ENCODE measurements at regions not wholly inside any gene's neighbourhood (a gene's known extent, or its start where the extent isn't known, plus 50 kb on each side); places are given as distances from the start of the nearest gene placed in this dataset.

DNA sequence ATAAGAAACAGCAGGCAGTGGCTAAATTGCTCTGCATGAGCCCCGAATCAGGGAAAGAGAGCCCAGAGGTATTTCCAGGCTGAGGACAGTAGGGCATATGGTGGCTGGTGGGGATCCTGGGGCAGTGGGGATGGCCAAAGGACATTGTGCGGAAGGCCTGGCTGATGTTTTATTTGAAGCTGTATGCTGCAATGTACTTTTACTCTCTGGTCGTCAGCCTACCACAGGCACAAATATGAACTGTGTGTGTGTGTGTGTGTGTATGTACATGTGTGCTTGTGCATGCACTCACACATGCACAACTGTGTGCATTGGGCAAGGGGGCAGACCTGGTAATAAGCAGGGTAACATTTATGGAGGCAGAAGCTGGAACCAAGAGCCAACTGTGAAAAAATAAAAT lies 74.7 kb upstream of the GZMB start:
- CTCF ChIA-PET, result no interaction called here
- Histone ChIP-seq H4K5ac (ENCODE audit: low read depth, low read length) (no peak overlapping the region), H3K27ac (ENCODE audit: insufficient read depth, low read length) (no peak overlapping the region), H3K4me3 (ENCODE audit: insufficient read depth, low read depth, low read length) (no peak overlapping the region), H2BK5ac (ENCODE audit: low read depth, low read length, poor library complexity, severe bottlenecking) (no peak overlapping the region), H3K36me3 (ENCODE audit: control insufficient read depth, insufficient read depth, low read length) (no peaks in the 10 kb centered on the region), H3K23ac (ENCODE audit: low read depth, low read length) (no peak overlapping the region), H2BK120ac (ENCODE audit: low read depth, low read length) (no peak overlapping the region), H3K79me1 (ENCODE audit: low read depth in 1 of 2, low read length in 2 of 2) (no peaks in the 10 kb centered on the region), H3K4me2 (ENCODE audit: low read depth, low read length) (no peak overlapping the region), H4K91ac (ENCODE audit: insufficient read depth, low read depth, low read length) (no peak overlapping the region), H3K4me1 (ENCODE audit: control insufficient read depth, insufficient read depth, low read length) (no peaks in the 10 kb centered on the region), H4K8ac (ENCODE audit: low read depth in 2 of 2, low read length in 2 of 2) (no peak overlapping the region), H2AK5ac (ENCODE audit: low read depth, low read length) (no peak overlapping the region), H4K20me1 (ENCODE audit: insufficient read depth, low read length) (no peaks in the 10 kb centered on the region), H3K9me1 (ENCODE audit: insufficient read depth, low read length) (no peaks in the 10 kb centered on the region), H2AK9ac (replicated peaks; ENCODE audit: low read depth, low read length, poor library complexity) (no peak overlapping the region), H3K18ac (ENCODE audit: low read depth, low read length) (no peak overlapping the region), H3K14ac (replicated peaks; ENCODE audit: low read depth, low read length) (no peak overlapping the region), H2AFZ (replicated peaks; ENCODE audit: low read length, poor library complexity) (no peak overlapping the region), H2BK15ac (ENCODE audit: low read depth, low read length) (no peak overlapping the region), H3K27me3 (ENCODE audit: control insufficient read depth, insufficient read depth, low read length) (no peaks in the 10 kb centered on the region), H2BK20ac (ENCODE audit: low read depth, low read length) (no peak overlapping the region), H3K9ac (ENCODE audit: low read depth, low read length) (no peak overlapping the region), H3K4ac (ENCODE audit: low read depth, low read length) (no peak overlapping the region), H3K56ac (ENCODE audit: extremely low read depth, insufficient read depth, low read length) (no peak overlapping the region), H3K9me3 (ENCODE audit: control insufficient read depth, insufficient read depth, low read length) (no peaks in the 10 kb centered on the region)
- WGBS, 2 experiments (ENCODE audit: extremely low coverage in 2 of 2, insufficient read length in 1 of 2), result 50% methylated on average over 2 of the region's 3 CpGs; no CpG with 5 or more reads in 1 of the 2 experiments
- in situ Hi-C loops (cut with MboI; ENCODE audit: low sequenced_read_pairs) (no loop called here), intact Hi-C loops (cut with micrococcal nuclease) (no loop called here), dilution Hi-C loops (cut with HindIII; ENCODE audit: low sequenced_read_pairs, unreplicated experiment) (no loop called here)
- TF ChIP-seq CEBPB (IDR thresholded peaks at IDR 0.05; ENCODE audit: low read depth, low read length), result no peak
- TF ChIP-seq, protein P1, sequence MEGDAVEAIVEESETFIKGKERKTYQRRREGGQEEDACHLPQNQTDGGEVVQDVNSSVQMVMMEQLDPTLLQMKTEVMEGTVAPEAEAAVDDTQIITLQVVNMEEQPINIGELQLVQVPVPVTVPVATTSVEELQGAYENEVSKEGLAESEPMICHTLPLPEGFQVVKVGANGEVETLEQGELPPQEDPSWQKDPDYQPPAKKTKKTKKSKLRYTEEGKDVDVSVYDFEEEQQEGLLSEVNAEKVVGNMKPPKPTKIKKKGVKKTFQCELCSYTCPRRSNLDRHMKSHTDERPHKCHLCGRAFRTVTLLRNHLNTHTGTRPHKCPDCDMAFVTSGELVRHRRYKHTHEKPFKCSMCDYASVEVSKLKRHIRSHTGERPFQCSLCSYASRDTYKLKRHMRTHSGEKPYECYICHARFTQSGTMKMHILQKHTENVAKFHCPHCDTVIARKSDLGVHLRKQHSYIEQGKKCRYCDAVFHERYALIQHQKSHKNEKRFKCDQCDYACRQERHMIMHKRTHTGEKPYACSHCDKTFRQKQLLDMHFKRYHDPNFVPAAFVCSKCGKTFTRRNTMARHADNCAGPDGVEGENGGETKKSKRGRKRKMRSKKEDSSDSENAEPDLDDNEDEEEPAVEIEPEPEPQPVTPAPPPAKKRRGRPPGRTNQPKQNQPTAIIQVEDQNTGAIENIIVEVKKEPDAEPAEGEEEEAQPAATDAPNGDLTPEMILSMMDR (conservative IDR thresholded peaks at IDR 0.05; ENCODE audit: low read depth, low read length), result no peak
- no peak for TF ChIP-seq NFE2L2 (IDR thresholded peaks at IDR 0.05; ENCODE audit: low read depth, low read length)
- TF ChIP-seq MAZ (IDR thresholded peaks at IDR 0.05; ENCODE audit: borderline replicate concordance, low read depth, low read length), result no peak
- no peak for TF ChIP-seq RAD21 (IDR thresholded peaks at IDR 0.05; ENCODE audit: low read length)
- no peak for TF ChIP-seq MXI1 (IDR thresholded peaks at IDR 0.05; ENCODE audit: borderline replicate concordance, low read depth, low read length)
- TF ChIP-seq MAFK (IDR thresholded peaks at IDR 0.05; ENCODE audit: low read depth, low read length), result no peak
- TF ChIP-seq, protein P2, sequence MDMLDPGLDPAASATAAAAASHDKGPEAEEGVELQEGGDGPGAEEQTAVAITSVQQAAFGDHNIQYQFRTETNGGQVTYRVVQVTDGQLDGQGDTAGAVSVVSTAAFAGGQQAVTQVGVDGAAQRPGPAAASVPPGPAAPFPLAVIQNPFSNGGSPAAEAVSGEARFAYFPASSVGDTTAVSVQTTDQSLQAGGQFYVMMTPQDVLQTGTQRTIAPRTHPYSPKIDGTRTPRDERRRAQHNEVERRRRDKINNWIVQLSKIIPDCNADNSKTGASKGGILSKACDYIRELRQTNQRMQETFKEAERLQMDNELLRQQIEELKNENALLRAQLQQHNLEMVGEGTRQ (IDR thresholded peaks at IDR 0.05; ENCODE audit: low read depth, low read length), result no peak
- TF ChIP-seq SMC3 (IDR thresholded peaks at IDR 0.05; ENCODE audit: low read depth, low read length), result no peak
- TF ChIP-seq CHD1 (IDR thresholded peaks at IDR 0.05; ENCODE audit: low read depth, low read length), result no peak
- TF ChIP-seq RCOR1 (IDR thresholded peaks at IDR 0.05; ENCODE audit: insufficient replicate concordance, low read length), result no peak
- TF ChIP-seq, protein P3, sequence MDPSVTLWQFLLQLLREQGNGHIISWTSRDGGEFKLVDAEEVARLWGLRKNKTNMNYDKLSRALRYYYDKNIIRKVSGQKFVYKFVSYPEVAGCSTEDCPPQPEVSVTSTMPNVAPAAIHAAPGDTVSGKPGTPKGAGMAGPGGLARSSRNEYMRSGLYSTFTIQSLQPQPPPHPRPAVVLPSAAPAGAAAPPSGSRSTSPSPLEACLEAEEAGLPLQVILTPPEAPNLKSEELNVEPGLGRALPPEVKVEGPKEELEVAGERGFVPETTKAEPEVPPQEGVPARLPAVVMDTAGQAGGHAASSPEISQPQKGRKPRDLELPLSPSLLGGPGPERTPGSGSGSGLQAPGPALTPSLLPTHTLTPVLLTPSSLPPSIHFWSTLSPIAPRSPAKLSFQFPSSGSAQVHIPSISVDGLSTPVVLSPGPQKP (IDR thresholded peaks at IDR 0.05; ENCODE audit: borderline replicate concordance, low read depth, low read length), result no peak
- TF ChIP-seq FOS (IDR thresholded peaks at IDR 0.05; ENCODE audit: low read depth, low read length), result no peak
- TF ChIP-seq POLR2A (IDR thresholded peaks at IDR 0.05; ENCODE audit: low read depth, low read length), result no peak
- TF ChIP-seq BHLHE40 (IDR thresholded peaks at IDR 0.05; ENCODE audit: low read depth, low read length), result no peak
- TF ChIP-seq RFX5 (IDR thresholded peaks at IDR 0.05; ENCODE audit: low read depth, low read length), result no peak
- DNase-seq (no peak), ATAC-seq (ENCODE audit: low read depth) (no peak)
- POLR2A ChIA-PET (ENCODE audit: unreplicated experiment), result no interaction called here
- BruUV-seq (replicated peaks), result no TSS peak

Data from IMR-90 (cell line).